GM12878 (cell line): ENCODE measurements at regions not wholly inside any gene's neighbourhood (a gene's known extent, or its start where the extent isn't known, plus 50 kb on each side); places are given as distances from the start of the nearest gene placed in this dataset.

ENCODE experiments used
- ATAC-seq: fragments of 200-7000 bp; cut with Tn5 transposase; 3 replicates; pipeline ENCODE4 v1.9.1; 2020; ENCODE audit warnings: mild to moderate bottlenecking, moderate library complexity
- BruUV-seq: library from RNA; stranded (reverse); fragments of 400-500 nt; replicated peaks from 2 replicates; lab custom pipeline; 2021; lab: Mats Ljungman, UMichigan
- CTCF ChIA-PET: fragments of 300-600 bp; sonication (Branson Sonifier 250); formaldehyde crosslinking; extraction: SDS; loops from one replicate; lab custom pipeline; 2021; ENCODE audit warnings: inconsistent platforms; lab: Yijun Ruan, JAX
- POLR2A ChIA-PET: fragments of 350-600 bp; formaldehyde crosslinking; extraction: SDS; loops from one replicate; lab custom pipeline; 2021; ENCODE audit warnings: inconsistent platforms; lab: Charles Lee
- RAD21 ChIA-PET: fragments of 300-600 bp; sonication (Branson Sonifier 250); formaldehyde crosslinking; loops from one replicate; lab custom pipeline; 2023; ENCODE audit warnings: antibody characterized with exemption; ENCODE audit not compliant: unreplicated experiment; lab: Charles Lee
- SMC1A ChIA-PET: fragments of 300-600 bp; sonication (Branson Sonifier 250); formaldehyde crosslinking; loops from one replicate; lab custom pipeline; 2023; ENCODE audit not compliant: unreplicated experiment, uncharacterized antibody; lab: Charles Lee
- DNase-seq: peaks from one replicate; pipeline ENCODE4 v3.0.0-alpha.2; 2011; ENCODE audit warnings: low read depth, low spot score
- FAIRE-seq: peaks from 3 replicates; lab custom pipeline; 2011; peaks lifted over from hg19 to GRCh38; lab: Jason Lieb, UNC
- H2AFZ ChIP-seq: 2 replicates; pipeline ENCODE4 v1.6.0; 2011; ENCODE audit warnings: low read depth, low read length, control low read depth; ENCODE audit not compliant: control insufficient read depth
- H3K27ac ChIP-seq: 2 replicates; pipeline ENCODE4 v1.5.1; 2011; ENCODE audit warnings: control low read depth; ENCODE audit not compliant: control insufficient read depth, insufficient read depth
- H3K27me3 ChIP-seq, 2 experiments: replicated peaks in 1 of 2; 2 replicates each; pipeline versions ENCODE4 v1.6.0 to v1.6.1; 2011; ENCODE audit warnings: low read length in 1 of 2; ENCODE audit not compliant: control insufficient read depth in 2 of 2, insufficient read depth in 2 of 2
- H3K36me3 ChIP-seq, 2 experiments: 2 replicates each; pipeline ENCODE4 v1.5.1; 2011; ENCODE audit warnings: low read length in 1 of 2; ENCODE audit not compliant: control insufficient read depth in 2 of 2, insufficient read depth in 2 of 2
- H3K4me1 ChIP-seq: 2 replicates; pipeline ENCODE4 v1.6.1; 2011; ENCODE audit warnings: mild to moderate bottlenecking, low read length, moderate library complexity, mixed read lengths; ENCODE audit not compliant: control insufficient read depth, insufficient read depth
- H3K4me2 ChIP-seq: 2 replicates; pipeline ENCODE4 v1.6.0; 2011; ENCODE audit warnings: control low read depth; ENCODE audit not compliant: control insufficient read depth, insufficient read depth
- H3K4me3 ChIP-seq: fragments of 200-600 bp; sonication (generic); 2 replicates; pipeline ENCODE4 v1.5.1; 2016
- H3K79me2 ChIP-seq: 2 replicates; pipeline ENCODE4 v1.6.0; 2011; ENCODE audit warnings: low read length; ENCODE audit not compliant: control insufficient read depth, insufficient read depth
- H3K9ac ChIP-seq: 2 replicates; pipeline ENCODE4 v1.8.0; 2011; ENCODE audit warnings: low read length, control low read depth, mixed read lengths; ENCODE audit not compliant: control insufficient read depth, insufficient read depth
- H3K9me3 ChIP-seq: replicated peaks from 3 replicates; pipeline ENCODE4 v1.5.1; 2011; ENCODE audit warnings: mild to moderate bottlenecking, low read length; ENCODE audit not compliant: control insufficient read depth, insufficient read depth
- H4K20me1 ChIP-seq: 2 replicates; pipeline ENCODE4 v1.6.0; 2011; ENCODE audit not compliant: control insufficient read depth, insufficient read depth
- CREB1 ChIP-seq: IDR thresholded peaks from 2 replicates; pipeline ENCODE4 v1.6.1; 2012; ENCODE audit warnings: low read depth, mild to moderate bottlenecking, inconsistent platforms
- EGR1 ChIP-seq, 2 experiments: IDR thresholded peaks; 1 replicate in 1 of 2; 2 replicates in 1 of 2; pipeline ENCODE4 v1.6.1; 2011 to 2012; ENCODE audit warnings: low read depth in 2 of 2, low read length in 2 of 2, borderline replicate concordance in 1 of 2, mild to moderate bottlenecking in 1 of 2, moderate library complexity in 1 of 2
- EP300 ChIP-seq, 2 experiments: fragments of 150-350 bp in 1 of 2; IDR thresholded peaks; 2 replicates each; pipeline ENCODE4 v1.6.1; 2011 to 2012; ENCODE audit warnings: low read depth in 2 of 2, low read length in 2 of 2, borderline replicate concordance in 1 of 2, improper control_type of control experiment in 1 of 2, inconsistent platforms in 1 of 2; ENCODE audit not compliant: control insufficient read depth in 1 of 2
- HCFC1 ChIP-seq: fragments of 150-350 bp; IDR thresholded peaks from 2 replicates; pipeline ENCODE4 v1.6.1; 2014; ENCODE audit warnings: low read length
- HDAC2 ChIP-seq: fragments of 200-600 bp; sonication (generic); IDR thresholded peaks from 2 replicates; pipeline ENCODE4 v1.6.1; 2017
- IKZF1 ChIP-seq: fragments of 450-650 bp; conservative IDR thresholded peaks from 2 replicates; pipeline ENCODE4 v1.6.1; 2017; ENCODE audit warnings: antibody characterized with exemption, mild to moderate bottlenecking
- POU2F2 ChIP-seq: IDR thresholded peaks from 3 replicates; pipeline ENCODE4 v1.6.1; 2011; ENCODE audit warnings: low read depth, mild to moderate bottlenecking, low read length, borderline replicate concordance
- RCOR1 ChIP-seq: conservative IDR thresholded peaks from 2 replicates; pipeline ENCODE4 v1.6.1; 2012; ENCODE audit warnings: low read depth, low read length, improper control_type of control experiment
- SP1 ChIP-seq: IDR thresholded peaks from one replicate; pipeline ENCODE4 v1.6.1; 2011; ENCODE audit warnings: low read depth, low read length
- ZNF24 ChIP-seq: fragments of 450-650 bp; IDR thresholded peaks from 2 replicates; pipeline ENCODE4 v1.6.1; 2017; ENCODE audit warnings: antibody characterized with exemption, mild to moderate bottlenecking
- WGBS: methylation state at CpG from one replicate; pipeline ENCODE4 v1.1.6; 2016; ENCODE audit warnings: low lambda C conversion rate; ENCODE audit not compliant: insufficient replicate concordance, insufficient coverage; ENCODE audit errors: missing lambda C conversion rate; 5-methylcytosine and 5-hydroxymethylcytosine counted together
- in situ Hi-C: fragments of 300-500 bp; cut with MboI; formaldehyde crosslinking; loops from 9 replicates; pipeline ENCODE4 v1.14.3; 2018; ENCODE audit warnings: mixed read lengths
- intact Hi-C: fragments of 100-400 bp; cut with micrococcal nuclease; formaldehyde crosslinking; loops from one replicate; pipeline ENCODE4 v1.14.2; 2022; ENCODE audit not compliant: unreplicated experiment
- TF ChIP-seq, protein P1 (sequence below): fragments of 450-650 bp; IDR thresholded peaks from 2 replicates; pipeline ENCODE4 v1.6.1; 2017; ENCODE audit warnings: borderline replicate concordance

DNA sequence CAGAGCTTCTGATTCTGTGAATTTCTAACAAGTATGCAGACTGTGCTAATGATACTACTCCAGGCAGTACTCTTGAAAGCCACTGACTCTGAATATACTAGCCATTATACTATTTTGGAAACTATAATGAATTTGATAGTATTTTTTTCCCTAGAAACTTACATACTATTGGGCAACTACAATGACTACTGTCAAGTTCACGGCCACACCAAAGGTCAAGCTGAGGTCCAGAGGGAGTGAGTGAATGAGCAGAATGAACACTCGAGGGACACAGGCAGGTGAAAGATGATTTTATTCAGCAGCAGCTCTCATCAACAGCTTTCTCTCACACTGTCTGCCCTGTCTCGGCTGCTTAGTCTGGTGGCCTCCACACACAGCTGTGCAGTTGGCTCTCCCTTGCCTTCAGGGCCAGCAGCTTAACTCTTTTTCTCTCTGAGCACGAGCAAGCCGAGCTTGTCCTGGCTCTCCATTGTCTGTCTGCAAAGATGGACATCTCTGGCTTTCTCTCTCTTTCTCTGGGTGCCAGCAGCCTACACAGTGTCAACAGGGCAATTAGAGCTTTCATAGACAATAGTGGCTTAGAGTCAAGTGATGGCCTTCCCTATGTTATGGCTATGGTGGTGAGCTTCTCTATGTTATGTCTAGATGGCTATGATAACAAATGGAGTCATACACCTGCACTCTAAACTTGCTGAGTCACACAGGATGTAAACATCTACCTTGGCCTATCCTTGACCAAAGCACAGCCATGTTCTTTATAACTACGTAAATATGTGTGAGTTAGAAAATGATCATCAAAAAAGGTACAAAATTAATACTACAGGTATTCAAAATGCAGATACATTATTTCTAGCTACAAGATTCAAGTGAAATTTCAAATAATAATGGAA, 362.4 kb downstream of the CGGBP1 start:
- Histone ChIP-seq H3K27me3 (no peaks in the 10 kb centered on the region), H3K9ac (no peak overlapping the region), H3K9me3 (no peaks in the 10 kb centered on the region), H2AFZ (no peak overlapping the region), H3K27ac (no peak overlapping the region), H3K4me2 (no peak overlapping the region), H3K36me3 (no peaks in the 10 kb centered on the region), H4K20me1 (no peaks in the 10 kb centered on the region)
- intact Hi-C loops (no loop called here), in situ Hi-C loops (no loop called here)
- DNase-seq (no peak), ATAC-seq (no peak), FAIRE-seq (no peak)
- 20% methylated on average over 6 of the region's 6 CpGs for WGBS
- ChIA-PET POLR2A (no interaction called here), CTCF (no interaction called here)
- TF ChIP-seq EGR1 (IDR thresholded peaks at IDR 0.05; ENCODE audit: borderline replicate concordance in 1 of 2, low read depth in 2 of 2, low read length in 2 of 2) (no peak), POU2F2 (no peak), ZNF24 (no peak), IKZF1 (no peak), HCFC1 (no peak), SP1 (no peak), HDAC2 (no peak), EP300 (IDR thresholded peaks at IDR 0.05; ENCODE audit: borderline replicate concordance in 1 of 2, control insufficient read depth in 1 of 2, low read depth in 2 of 2, low read length in 2 of 2) (no peak), CREB1 (no peak), RCOR1 (no peak)
- TF ChIP-seq, protein P1, sequence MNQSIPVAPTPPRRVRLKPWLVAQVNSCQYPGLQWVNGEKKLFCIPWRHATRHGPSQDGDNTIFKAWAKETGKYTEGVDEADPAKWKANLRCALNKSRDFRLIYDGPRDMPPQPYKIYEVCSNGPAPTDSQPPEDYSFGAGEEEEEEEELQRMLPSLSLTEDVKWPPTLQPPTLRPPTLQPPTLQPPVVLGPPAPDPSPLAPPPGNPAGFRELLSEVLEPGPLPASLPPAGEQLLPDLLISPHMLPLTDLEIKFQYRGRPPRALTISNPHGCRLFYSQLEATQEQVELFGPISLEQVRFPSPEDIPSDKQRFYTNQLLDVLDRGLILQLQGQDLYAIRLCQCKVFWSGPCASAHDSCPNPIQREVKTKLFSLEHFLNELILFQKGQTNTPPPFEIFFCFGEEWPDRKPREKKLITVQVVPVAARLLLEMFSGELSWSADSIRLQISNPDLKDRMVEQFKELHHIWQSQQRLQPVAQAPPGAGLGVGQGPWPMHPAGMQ = no peak
- TF ChIP-seq, all 136 proteins: peak for 0
- RAD21 ChIA-PET = no interaction called here
- SMC1A ChIA-PET = interaction anchor here (0.6 to 1.3 kb wide), 4 partner anchors 12 to 1335 kb away, joined by 3 to 5 read pairs (median 3); no protein-coding TSS in a partner anchor
- Histone ChIP-seq H3K4me3 (no peak overlapping the region), H3K79me2 (no peaks in the 10 kb centered on the region), H3K4me1 (no peaks in the 10 kb centered on the region)
- no TSS peak for BruUV-seq
